ENCODE measurements at regions not wholly inside any gene's neighbourhood (a gene's known extent, or its start where the extent isn't known, plus 50 kb on each side); places are given as distances from the start of the nearest gene placed in this dataset.

- TF ChIP-seq POLR2A (IDR thresholded peaks at IDR 0.05): no peak
- TF ChIP-seq, protein P1, sequence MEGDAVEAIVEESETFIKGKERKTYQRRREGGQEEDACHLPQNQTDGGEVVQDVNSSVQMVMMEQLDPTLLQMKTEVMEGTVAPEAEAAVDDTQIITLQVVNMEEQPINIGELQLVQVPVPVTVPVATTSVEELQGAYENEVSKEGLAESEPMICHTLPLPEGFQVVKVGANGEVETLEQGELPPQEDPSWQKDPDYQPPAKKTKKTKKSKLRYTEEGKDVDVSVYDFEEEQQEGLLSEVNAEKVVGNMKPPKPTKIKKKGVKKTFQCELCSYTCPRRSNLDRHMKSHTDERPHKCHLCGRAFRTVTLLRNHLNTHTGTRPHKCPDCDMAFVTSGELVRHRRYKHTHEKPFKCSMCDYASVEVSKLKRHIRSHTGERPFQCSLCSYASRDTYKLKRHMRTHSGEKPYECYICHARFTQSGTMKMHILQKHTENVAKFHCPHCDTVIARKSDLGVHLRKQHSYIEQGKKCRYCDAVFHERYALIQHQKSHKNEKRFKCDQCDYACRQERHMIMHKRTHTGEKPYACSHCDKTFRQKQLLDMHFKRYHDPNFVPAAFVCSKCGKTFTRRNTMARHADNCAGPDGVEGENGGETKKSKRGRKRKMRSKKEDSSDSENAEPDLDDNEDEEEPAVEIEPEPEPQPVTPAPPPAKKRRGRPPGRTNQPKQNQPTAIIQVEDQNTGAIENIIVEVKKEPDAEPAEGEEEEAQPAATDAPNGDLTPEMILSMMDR (IDR thresholded peaks at IDR 0.05): no peak
Measured at GRCh38 chr20:61117725-61118124, 134.3 kb upstream of the CDH4 start.

Data from lower leg skin (tissue), 3 donors.